GM10266 (cell line): ENCODE measurements at regions not wholly inside any gene's neighbourhood (a gene's known extent, or its start where the extent isn't known, plus 50 kb on each side); places are given as distances from the start of the nearest gene placed in this dataset.

Experiments used
- DNase-seq: peaks from one replicate; pipeline ENCODE4 v3.0.0; 2012; ENCODE audit errors: extremely low spot score
- CTCF ChIP-seq: IDR thresholded peaks from 2 replicates; pipeline ENCODE4 v1.5.1; 2012; ENCODE audit warnings: mild to moderate bottlenecking, low read depth; ENCODE audit not compliant: control insufficient read depth, insufficient read depth; ENCODE audit errors: missing control alignments

GRCh38 chr6:71412559-71413140, 124.0 kb downstream of the OGFRL1 start:
- no peak for TF ChIP-seq CTCF
- no peak for DNase-seq

- no peak for DNase-seq
- no peak for TF ChIP-seq CTCF
These were observed 125.9 kb downstream of the OGFRL1 start for GRCh38 chr6:71414486-71414885.

- TF ChIP-seq CTCF: no peak
- no peak for DNase-seq
These were observed 130.8 kb downstream of the OGFRL1 start for GRCh38 chr6:71419217-71420094.

- DNase-seq: no peak
- no peak for TF ChIP-seq CTCF
These were observed 131.6 kb downstream of the OGFRL1 start for GRCh38 chr6:71420095-71420692.

GRCh38 chr6:71420693-71421328, 132.2 kb downstream of the OGFRL1 start:
- no peak for DNase-seq
- TF ChIP-seq CTCF: no peak

- no peak for TF ChIP-seq CTCF
- DNase-seq: no peak
These were observed 133.0 kb downstream of the OGFRL1 start for GRCh38 chr6:71421611-71422010.

GRCh38 chr6:71430018-71430417, 141.4 kb downstream of the OGFRL1 start:
- TF ChIP-seq CTCF: no peak

More at GRCh38 chr6:71430018-71430417, 141.4 kb downstream of the OGFRL1 start:
- no peak for DNase-seq
